Activated CD8-positive, alpha-beta T cell treated with anti-CD3 and anti-CD28 coated beads, Interleukin-2, amount 10 ng/mL, durations not matched to agents 7 days and 5 days (primary cell): ENCODE measurements at regions not wholly inside any gene's neighbourhood (a gene's known extent, or its start where the extent isn't known, plus 50 kb on each side); places are given as distances from the start of the nearest gene placed in this dataset.

Experiments used
- ATAC-seq: fragments of 150-1000 bp; cut with Tn5 transposase; one replicate; pipeline ENCODE4 v1.10.0; 2021; ENCODE audit warnings: moderate library complexity
- CTCF ChIA-PET: fragments of 350-600 bp; sonication (Branson Sonifier 250); formaldehyde crosslinking; loops from one replicate; lab custom pipeline; 2021; ENCODE audit warnings: antibody characterized with exemption; lab: Charles Lee
- POLR2A ChIA-PET: fragments of 350-600 bp; sonication (Branson Sonifier 250); formaldehyde crosslinking; loops from one replicate; lab custom pipeline; 2021; ENCODE audit warnings: antibody characterized with exemption; lab: Charles Lee
- DNase-seq: peaks from one replicate; pipeline ENCODE4 v3.0.0-alpha.2; 2020
- H3K27ac Mint-ChIP-seq: one replicate; pipeline ENCODE4 v1.8.0; 2021; ENCODE audit warnings: mild to moderate bottlenecking, mixed read lengths
- H3K27me3 Mint-ChIP-seq: one replicate; pipeline ENCODE4 v1.8.0; 2021; ENCODE audit warnings: low read depth, mixed read lengths
- H3K36me3 Mint-ChIP-seq: one replicate; pipeline ENCODE4 v1.8.0; 2021; ENCODE audit warnings: low read depth, mixed read lengths
- H3K4me1 Mint-ChIP-seq: one replicate; pipeline ENCODE4 v1.8.0; 2021; ENCODE audit warnings: low read depth, mixed read lengths
- H3K4me3 Mint-ChIP-seq: one replicate; pipeline ENCODE4 v1.8.0; 2021; ENCODE audit warnings: mild to moderate bottlenecking, mixed read lengths
- H3K9me3 Mint-ChIP-seq: one replicate; pipeline ENCODE4 v1.8.0; 2022; ENCODE audit warnings: mixed read lengths; ENCODE audit not compliant: insufficient read depth

GRCh38 chr4:164462471-164462870, 291.5 kb upstream of the SMIM31 start:
- POLR2A ChIA-PET, result no interaction called here
- DNase-seq, result no peak
- CTCF ChIA-PET, result no interaction called here
- no peak for ATAC-seq
- Mint-ChIP-seq H3K4me1 (no peaks in the 10 kb centered on the region), H3K27ac (no peak overlapping the region), H3K4me3 (no peak overlapping the region), H3K27me3 (no peaks in the 10 kb centered on the region), H3K36me3 (no peaks in the 10 kb centered on the region), H3K9me3 (peaks cover 3% of the 10 kb centered on the region)

- ChIA-PET CTCF (no interaction called here), POLR2A (no interaction called here)
- DNase-seq (no peak), ATAC-seq (no peak)
- Mint-ChIP-seq H3K9me3 (peaks cover 3% of the 10 kb centered on the region), H3K27me3 (no peaks in the 10 kb centered on the region), H3K4me3 (no peak overlapping the region), H3K36me3 (no peaks in the 10 kb centered on the region), H3K27ac (no peak overlapping the region), H3K4me1 (no peaks in the 10 kb centered on the region)
Measured at GRCh38 chr4:164464313-164464712, 289.6 kb upstream of the SMIM31 start.

- no peak for ATAC-seq
- ChIA-PET CTCF (no interaction called here), POLR2A (no interaction called here)
- no peaks in the 10 kb centered on the region for H3K9me3 Mint-ChIP-seq
- H3K27me3 Mint-ChIP-seq, result no peaks in the 10 kb centered on the region
- no peak overlapping the region for H3K27ac Mint-ChIP-seq
- H3K36me3 Mint-ChIP-seq, result no peaks in the 10 kb centered on the region
- DNase-seq, result no peak
- H3K4me1 Mint-ChIP-seq, result no peaks in the 10 kb centered on the region
- no peak overlapping the region for H3K4me3 Mint-ChIP-seq
Measured at GRCh38 chr4:164467493-164467892, 286.4 kb upstream of the SMIM31 start.

GRCh38 chr4:164481306-164482091, 272.4 kb upstream of the SMIM31 start:
- ChIA-PET POLR2A (no interaction called here), CTCF (no interaction called here)
- H3K4me3 Mint-ChIP-seq, result no peak overlapping the region
- H3K27ac Mint-ChIP-seq, result no peak overlapping the region
- H3K27me3 Mint-ChIP-seq, result no peaks in the 10 kb centered on the region
- no peak for ATAC-seq
- H3K9me3 Mint-ChIP-seq, result no peaks in the 10 kb centered on the region
- no peaks in the 10 kb centered on the region for H3K36me3 Mint-ChIP-seq
- no peaks in the 10 kb centered on the region for H3K4me1 Mint-ChIP-seq
- DNase-seq, result no peak

- Mint-ChIP-seq H3K36me3 (no peaks in the 10 kb centered on the region), H3K9me3 (no peaks in the 10 kb centered on the region), H3K27me3 (no peaks in the 10 kb centered on the region), H3K4me1 (no peaks in the 10 kb centered on the region), H3K4me3 (no peak overlapping the region), H3K27ac (no peak overlapping the region)
- no peak for ATAC-seq
- no peak for DNase-seq
- ChIA-PET CTCF (no interaction called here), POLR2A (no interaction called here)
Measured at GRCh38 chr4:164482092-164482404, 271.9 kb upstream of the SMIM31 start.

GRCh38 chr4:164482758-164483157, 271.2 kb upstream of the SMIM31 start:
- no peak for ATAC-seq
- no peak overlapping the region for H3K27ac Mint-ChIP-seq
- H3K27me3 Mint-ChIP-seq, result no peaks in the 10 kb centered on the region

GRCh38 chr4:164483711-164484110, 270.2 kb upstream of the SMIM31 start:
- CTCF ChIA-PET, result no interaction called here

More at GRCh38 chr4:164482758-164483157, 271.2 kb upstream of the SMIM31 start:
- no peak overlapping the region for H3K4me3 Mint-ChIP-seq
- ChIA-PET CTCF (no interaction called here), POLR2A (no interaction called here)
- DNase-seq, result no peak
- H3K4me1 Mint-ChIP-seq, result no peaks in the 10 kb centered on the region
- no peaks in the 10 kb centered on the region for H3K9me3 Mint-ChIP-seq
- no peaks in the 10 kb centered on the region for H3K36me3 Mint-ChIP-seq

GRCh38 chr4:164484551-164484950, 269.4 kb upstream of the SMIM31 start:
- Mint-ChIP-seq H3K9me3 (no peaks in the 10 kb centered on the region), H3K36me3 (no peaks in the 10 kb centered on the region), H3K27me3 (no peaks in the 10 kb centered on the region), H3K4me3 (no peak overlapping the region), H3K27ac (no peak overlapping the region), H3K4me1 (no peaks in the 10 kb centered on the region)
- ChIA-PET POLR2A (no interaction called here), CTCF (no interaction called here)
- ATAC-seq (no peak), DNase-seq (no peak)

More at GRCh38 chr4:164483711-164484110, 270.2 kb upstream of the SMIM31 start:
- no peak for DNase-seq
- Mint-ChIP-seq H3K4me3 (no peak overlapping the region), H3K27me3 (no peaks in the 10 kb centered on the region), H3K27ac (no peak overlapping the region), H3K9me3 (no peaks in the 10 kb centered on the region), H3K36me3 (no peaks in the 10 kb centered on the region), H3K4me1 (no peaks in the 10 kb centered on the region)
- ATAC-seq, result no peak
- POLR2A ChIA-PET, result no interaction called here

GRCh38 chr4:164485136-164485535, 268.8 kb upstream of the SMIM31 start:
- no peak overlapping the region for H3K4me3 Mint-ChIP-seq
- no peaks in the 10 kb centered on the region for H3K27me3 Mint-ChIP-seq

GRCh38 chr4:164488114-164488513, 265.8 kb upstream of the SMIM31 start:
- DNase-seq, result no peak
- no peak overlapping the region for H3K27ac Mint-ChIP-seq
- CTCF ChIA-PET, result no interaction called here
- POLR2A ChIA-PET, result no interaction called here
- H3K4me1 Mint-ChIP-seq, result no peaks in the 10 kb centered on the region
- no peaks in the 10 kb centered on the region for H3K9me3 Mint-ChIP-seq
- H3K36me3 Mint-ChIP-seq, result no peaks in the 10 kb centered on the region
- H3K4me3 Mint-ChIP-seq, result no peak overlapping the region
- H3K27me3 Mint-ChIP-seq, result no peaks in the 10 kb centered on the region
- ATAC-seq, result no peak

More at GRCh38 chr4:164485136-164485535, 268.8 kb upstream of the SMIM31 start:
- no peak for DNase-seq
- ATAC-seq, result no peak
- Mint-ChIP-seq H3K36me3 (no peaks in the 10 kb centered on the region), H3K27ac (no peak overlapping the region), H3K4me1 (no peaks in the 10 kb centered on the region), H3K9me3 (no peaks in the 10 kb centered on the region)
- ChIA-PET CTCF (no interaction called here), POLR2A (no interaction called here)

- no peak for ATAC-seq
- ChIA-PET POLR2A (no interaction called here), CTCF (no interaction called here)
- Mint-ChIP-seq H3K4me1 (no peaks in the 10 kb centered on the region), H3K27ac (no peak overlapping the region), H3K36me3 (no peaks in the 10 kb centered on the region), H3K4me3 (no peak overlapping the region), H3K9me3 (no peaks in the 10 kb centered on the region), H3K27me3 (no peaks in the 10 kb centered on the region)
- no peak for DNase-seq
Measured at GRCh38 chr4:164501074-164501473, 252.9 kb upstream of the SMIM31 start.

- CTCF ChIA-PET, result no interaction called here
- Mint-ChIP-seq H3K4me1 (no peaks in the 10 kb centered on the region), H3K27me3 (no peaks in the 10 kb centered on the region), H3K9me3 (no peaks in the 10 kb centered on the region), H3K27ac (no peak overlapping the region), H3K4me3 (no peak overlapping the region), H3K36me3 (no peaks in the 10 kb centered on the region)
- POLR2A ChIA-PET, result no interaction called here
- ATAC-seq, result no peak
- DNase-seq, result no peak
Measured at GRCh38 chr4:164503874-164504273, 250.1 kb upstream of the SMIM31 start.

- no peaks in the 10 kb centered on the region for H3K9me3 Mint-ChIP-seq
- H3K27me3 Mint-ChIP-seq, result no peaks in the 10 kb centered on the region
- POLR2A ChIA-PET, result no interaction called here
- H3K4me1 Mint-ChIP-seq, result no peaks in the 10 kb centered on the region
- H3K4me3 Mint-ChIP-seq, result no peak overlapping the region
- no peak overlapping the region for H3K27ac Mint-ChIP-seq
- CTCF ChIA-PET, result no interaction called here
- ATAC-seq (no peak), DNase-seq (no peak)
- H3K36me3 Mint-ChIP-seq, result no peaks in the 10 kb centered on the region
Measured at GRCh38 chr4:164508097-164508496, 245.8 kb upstream of the SMIM31 start.
